ENCODE measurements at regions not wholly inside any gene's neighbourhood (a gene's known extent, or its start where the extent isn't known, plus 50 kb on each side); places are given as distances from the start of the nearest gene placed in this dataset.

- peak; percentile 27 to 57 for DNase-seq
- H3K4me1 ChIP-seq (ENCODE audit: control insufficient read depth in 1 of 2, insufficient read depth in 2 of 2, low read length in 2 of 2), result peaks cover 6 to 9% of the 10 kb centered on the region in 2 experiments
- H3K79me2 ChIP-seq (ENCODE audit: control insufficient read depth, insufficient read depth, low read length, poor library complexity), result no peaks in the 10 kb centered on the region
- H4K8ac ChIP-seq (ENCODE audit: low read depth, low read length), result no peak overlapping the region
- H3K79me1 ChIP-seq (ENCODE audit: low read length), result peaks cover 5% of the 10 kb centered on the region
- no peak overlapping the region for H2BK120ac ChIP-seq (ENCODE audit: insufficient read depth, low read length, poor library complexity)
- no CpG with 5 or more reads among the region's 8 CpGs for WGBS (ENCODE audit: extremely low coverage, insufficient coverage, insufficient read length)
- no peak overlapping the region for H3K4me2 ChIP-seq (ENCODE audit: low read length)
- no peak overlapping the region for H3K23ac ChIP-seq (ENCODE audit: low read length)
- no peaks in the 10 kb centered on the region for H3K36me3 ChIP-seq (ENCODE audit: control insufficient read depth in 1 of 2, insufficient read depth in 2 of 2, low read length in 2 of 2)
- H3K27me3 ChIP-seq (ENCODE audit: insufficient read depth, low read length), result no peaks in the 10 kb centered on the region
- peak overlapping the region; percentile 35 for H2BK12ac ChIP-seq (ENCODE audit: low read length)
- no peak overlapping the region for H4K12ac ChIP-seq (ENCODE audit: low read depth, low read length)
- no peak overlapping the region for H2AFZ ChIP-seq (ENCODE audit: insufficient read depth, low read length, poor library complexity)
- no peak overlapping the region for H3K4ac ChIP-seq (ENCODE audit: low read depth, low read length)
- H3K9ac ChIP-seq (ENCODE audit: low read length), result no peak overlapping the region
- no peak overlapping the region for H4K91ac ChIP-seq (ENCODE audit: low read depth, low read length)
- H3K14ac ChIP-seq (ENCODE audit: low read length), result no peak overlapping the region
- no peak overlapping the region for H3K4me3 ChIP-seq (ENCODE audit: low read depth, low read length)
- no peak overlapping the region for H2AK5ac ChIP-seq (ENCODE audit: low read length)
- H2BK5ac ChIP-seq (ENCODE audit: low read depth, low read length, poor library complexity), result no peak overlapping the region
- H3K9me3 ChIP-seq (ENCODE audit: insufficient read depth, low read depth, low read length), result no peaks in the 10 kb centered on the region
- H3K27ac ChIP-seq (ENCODE audit: low read depth, low read length), result peak overlapping the region; percentile 48
- H3K18ac ChIP-seq (ENCODE audit: low read length), result no peak overlapping the region
Measured at GRCh38 chr3:177470197-177470941, 273.1 kb upstream of the TBL1XR1 start.

- Histone ChIP-seq H2BK120ac (ENCODE audit: insufficient read depth, low read length, poor library complexity) (no peak overlapping the region), H3K14ac (ENCODE audit: low read length) (no peak overlapping the region), H3K18ac (ENCODE audit: low read length) (no peak overlapping the region), H3K9ac (ENCODE audit: low read length) (no peak overlapping the region), H3K23ac (ENCODE audit: low read length) (no peak overlapping the region), H3K36me3 (ENCODE audit: control insufficient read depth in 1 of 2, insufficient read depth in 2 of 2, low read length in 2 of 2) (no peaks in the 10 kb centered on the region), H3K27ac (ENCODE audit: low read depth, low read length) (no peak overlapping the region), H3K4me3 (ENCODE audit: low read depth, low read length) (no peak overlapping the region), H4K12ac (ENCODE audit: low read depth, low read length) (no peak overlapping the region), H2AFZ (ENCODE audit: insufficient read depth, low read length, poor library complexity) (no peak overlapping the region), H4K8ac (ENCODE audit: low read depth, low read length) (no peak overlapping the region), H2AK5ac (ENCODE audit: low read length) (no peak overlapping the region), H3K9me3 (ENCODE audit: insufficient read depth, low read depth, low read length) (no peaks in the 10 kb centered on the region), H3K4me2 (ENCODE audit: low read length) (no peak overlapping the region), H2BK12ac (ENCODE audit: low read length) (no peak overlapping the region), H2BK5ac (ENCODE audit: low read depth, low read length, poor library complexity) (no peak overlapping the region), H3K27me3 (ENCODE audit: insufficient read depth, low read length) (no peaks in the 10 kb centered on the region), H3K4ac (ENCODE audit: low read depth, low read length) (no peak overlapping the region), H4K91ac (ENCODE audit: low read depth, low read length) (no peak overlapping the region), H3K79me2 (ENCODE audit: control insufficient read depth, insufficient read depth, low read length, poor library complexity) (no peaks in the 10 kb centered on the region), H3K79me1 (ENCODE audit: low read length) (peaks cover 5% of the 10 kb centered on the region), H3K4me1 (ENCODE audit: control insufficient read depth in 1 of 2, insufficient read depth in 2 of 2, low read length in 2 of 2) (peaks cover 6 to 9% of the 10 kb centered on the region in 2 experiments)
- no CpG with 5 or more reads among the region's 4 CpGs for WGBS (ENCODE audit: extremely low coverage, insufficient coverage, insufficient read length)
- DNase-seq, result no peak
Measured at GRCh38 chr3:177471733-177472480, 274.6 kb upstream of the TBL1XR1 start.

- H3K4me2 ChIP-seq (ENCODE audit: low read length), result no peak overlapping the region
- no peak overlapping the region for H4K12ac ChIP-seq (ENCODE audit: low read depth, low read length)
- H3K14ac ChIP-seq (ENCODE audit: low read length), result no peak overlapping the region
- no peaks in the 10 kb centered on the region for H3K27me3 ChIP-seq (ENCODE audit: insufficient read depth, low read length)
- H4K91ac ChIP-seq (ENCODE audit: low read depth, low read length), result no peak overlapping the region
- peak overlapping the region; percentile 37 for H2BK120ac ChIP-seq (ENCODE audit: insufficient read depth, low read length, poor library complexity)
- H3K23ac ChIP-seq (ENCODE audit: low read length), result no peak overlapping the region
- DNase-seq, result no peak
- peaks cover 8 to 9% of the 10 kb centered on the region in 2 experiments for H3K4me1 ChIP-seq (ENCODE audit: control insufficient read depth in 1 of 2, insufficient read depth in 2 of 2, low read length in 2 of 2)
- H3K4ac ChIP-seq (ENCODE audit: low read depth, low read length), result no peak overlapping the region
- no peak overlapping the region for H4K8ac ChIP-seq (ENCODE audit: low read depth, low read length)
- H2AK5ac ChIP-seq (ENCODE audit: low read length), result peak overlapping the region; percentile 75
- peak overlapping the region; percentile 90 for H2BK12ac ChIP-seq (ENCODE audit: low read length)
- H3K79me2 ChIP-seq (ENCODE audit: control insufficient read depth, insufficient read depth, low read length, poor library complexity), result no peaks in the 10 kb centered on the region
- H3K9ac ChIP-seq (ENCODE audit: low read length), result no peak overlapping the region
- no peaks in the 10 kb centered on the region for H3K36me3 ChIP-seq (ENCODE audit: control insufficient read depth in 1 of 2, insufficient read depth in 2 of 2, low read length in 2 of 2)
- H2AFZ ChIP-seq (ENCODE audit: insufficient read depth, low read length, poor library complexity), result peak overlapping the region; percentile 25
- H3K79me1 ChIP-seq (ENCODE audit: low read length), result peaks cover 5% of the 10 kb centered on the region
- H3K4me3 ChIP-seq (ENCODE audit: low read depth, low read length), result no peak overlapping the region
- no peak overlapping the region for H3K18ac ChIP-seq (ENCODE audit: low read length)
- WGBS (ENCODE audit: extremely low coverage, insufficient coverage, insufficient read length), result no CpG with 5 or more reads among the region's 6 CpGs
- no peaks in the 10 kb centered on the region for H3K9me3 ChIP-seq (ENCODE audit: insufficient read depth, low read depth, low read length)
- no peak overlapping the region for H3K27ac ChIP-seq (ENCODE audit: low read depth, low read length)
- H2BK5ac ChIP-seq (ENCODE audit: low read depth, low read length, poor library complexity), result no peak overlapping the region
Measured at GRCh38 chr3:177473184-177473583, 275.9 kb upstream of the TBL1XR1 start.

GRCh38 chr3:177473903-177474302, 276.6 kb upstream of the TBL1XR1 start:
- Histone ChIP-seq H3K23ac (ENCODE audit: low read length) (no peak overlapping the region), H3K36me3 (ENCODE audit: control insufficient read depth in 1 of 2, insufficient read depth in 2 of 2, low read length in 2 of 2) (no peaks in the 10 kb centered on the region), H3K14ac (ENCODE audit: low read length) (no peak overlapping the region), H3K4ac (ENCODE audit: low read depth, low read length) (no peak overlapping the region), H3K4me2 (ENCODE audit: low read length) (no peak overlapping the region), H3K79me2 (ENCODE audit: control insufficient read depth, insufficient read depth, low read length, poor library complexity) (no peaks in the 10 kb centered on the region), H3K9ac (ENCODE audit: low read length) (no peak overlapping the region), H2BK5ac (ENCODE audit: low read depth, low read length, poor library complexity) (no peak overlapping the region), H3K9me3 (ENCODE audit: insufficient read depth, low read depth, low read length) (no peaks in the 10 kb centered on the region), H2AK5ac (ENCODE audit: low read length) (no peak overlapping the region), H3K4me1 (ENCODE audit: control insufficient read depth in 1 of 2, insufficient read depth in 2 of 2, low read length in 2 of 2) (peaks cover 6 to 7% of the 10 kb centered on the region in 2 experiments), H4K91ac (ENCODE audit: low read depth, low read length) (no peak overlapping the region), H2BK120ac (ENCODE audit: insufficient read depth, low read length, poor library complexity) (no peak overlapping the region), H3K4me3 (ENCODE audit: low read depth, low read length) (no peak overlapping the region), H2BK12ac (ENCODE audit: low read length) (no peak overlapping the region), H4K12ac (ENCODE audit: low read depth, low read length) (no peak overlapping the region), H3K27ac (ENCODE audit: low read depth, low read length) (no peak overlapping the region), H3K79me1 (ENCODE audit: low read length) (peaks cover 8% of the 10 kb centered on the region), H2AFZ (ENCODE audit: insufficient read depth, low read length, poor library complexity) (no peak overlapping the region), H4K8ac (ENCODE audit: low read depth, low read length) (no peak overlapping the region), H3K27me3 (ENCODE audit: insufficient read depth, low read length) (no peaks in the 10 kb centered on the region), H3K18ac (ENCODE audit: low read length) (no peak overlapping the region)
- DNase-seq, result no peak
- no CpG with 5 or more reads among the region's 2 CpGs for WGBS (ENCODE audit: extremely low coverage, insufficient coverage, insufficient read length)

Measured in trophoblast cell (in vitro differentiated cells and primary cell).